HCT116 (cell line): ENCODE measurements at regions not wholly inside any gene's neighbourhood (a gene's known extent, or its start where the extent isn't known, plus 50 kb on each side); places are given as distances from the start of the nearest gene placed in this dataset.

Source experiments
- CEBPB ChIP-seq: IDR thresholded peaks from 2 replicates; pipeline ENCODE4 v1.6.1; 2012; ENCODE audit warnings: low read depth
- CTCF ChIP-seq, 3 experiments: fragments of 200-600 bp in 1 of 3; sonication (generic) in 1 of 3; IDR thresholded peaks in 2 of 3; conservative IDR thresholded peaks in 1 of 3; 2 replicates each; pipeline ENCODE4 v1.5.1; 2012 to 2017; ENCODE audit warnings: low read depth in 2 of 3, low read length in 2 of 3, antibody characterized with exemption in 1 of 3, borderline replicate concordance in 1 of 3, control low read depth in 1 of 3, mild to moderate bottlenecking in 1 of 3, mixed read lengths in 1 of 3, mixed run types in 1 of 3, moderate library complexity in 1 of 3; ENCODE audit not compliant: insufficient read depth in 1 of 3
- ELF1 ChIP-seq: IDR thresholded peaks from 2 replicates; pipeline ENCODE4 v1.6.1; 2012; ENCODE audit warnings: low read depth, borderline replicate concordance
- EZH2 ChIP-seq: fragments of 200-600 bp; sonication (generic); IDR thresholded peaks from 2 replicates; pipeline ENCODE4 v1.6.1; 2017; ENCODE audit warnings: antibody characterized with exemption, mixed run types
- MAX ChIP-seq: IDR thresholded peaks from 2 replicates; pipeline ENCODE4 v1.6.1; 2012
- POLR2A ChIP-seq: IDR thresholded peaks from 2 replicates; pipeline ENCODE4 v1.7.0; 2011; ENCODE audit warnings: borderline replicate concordance; ENCODE audit not compliant: insufficient read depth, insufficient read length; ENCODE audit errors: extremely low read depth
- POLR2AphosphoS5 ChIP-seq: IDR thresholded peaks from 2 replicates; pipeline ENCODE4 v1.6.1; 2011; ENCODE audit warnings: mild to moderate bottlenecking, low read depth, low read length, moderate library complexity
- RAD21 ChIP-seq: IDR thresholded peaks from 2 replicates; pipeline ENCODE4 v1.6.1; 2012; ENCODE audit warnings: low read depth, mild to moderate bottlenecking
- SIN3A ChIP-seq: IDR thresholded peaks from 2 replicates; pipeline ENCODE4 v1.6.1; 2012; ENCODE audit warnings: low read depth
- SRF ChIP-seq: IDR thresholded peaks from 2 replicates; pipeline ENCODE4 v1.6.1; 2012; ENCODE audit warnings: low read depth
- ZFX ChIP-seq: fragments of 450-650 bp; IDR thresholded peaks from 2 replicates; pipeline ENCODE4 v1.6.1; 2017
- ZNF274 ChIP-seq: fragments of 200-500 bp; sonication (Bioruptor generic); IDR thresholded peaks from 2 replicates; pipeline ENCODE4 v1.6.1; 2014; ENCODE audit warnings: mild to moderate bottlenecking, low read depth, low read length, inconsistent platforms

GRCh38 chr5:123245689-123246088 lies 156.6 kb downstream of the PRDM6 start:
- TF ChIP-seq CTCF (IDR thresholded peaks at IDR 0.05 in 2 of 3, conservative IDR thresholded peaks at IDR 0.05 in 1 of 3; ENCODE audit: borderline replicate concordance in 1 of 3, insufficient read depth in 1 of 3, low read depth in 2 of 3, low read length in 2 of 3), result no peak
- TF ChIP-seq ZFX, result no peak
- TF ChIP-seq EZH2, result no peak
- no peak for TF ChIP-seq ELF1
- no peak for TF ChIP-seq POLR2AphosphoS5
- no peak for TF ChIP-seq POLR2A
- TF ChIP-seq CEBPB, result no peak
- no peak for TF ChIP-seq SRF
- TF ChIP-seq ZNF274, result no peak
- TF ChIP-seq RAD21, result no peak
- TF ChIP-seq MAX, result no peak
- TF ChIP-seq SIN3A, result no peak
